Stomach (tissue), 4 donors: ENCODE measurements at regions not wholly inside any gene's neighbourhood (a gene's known extent, or its start where the extent isn't known, plus 50 kb on each side); places are given as distances from the start of the nearest gene placed in this dataset.

Experiments used
- EP300 ChIP-seq: sonication (generic); formaldehyde crosslinking; IDR thresholded peaks from one replicate; pipeline ENCODE4 v1.6.1; 2017; ENCODE audit warnings: antibody characterized with exemption
- POLR2A ChIP-seq, 4 donors: fragments of 450-650 bp; IDR thresholded peaks; one replicate each; pipeline ENCODE4 v1.6.1; 2016; ENCODE audit warnings: antibody characterized with exemption in 4 of 4, control low read depth in 2 of 4, mild to moderate bottlenecking in 1 of 4, moderate library complexity in 1 of 4
- TF ChIP-seq, protein P1 (sequence below), 7 experiments: fragments of 450-650 bp in 4 of 7; fragments of 200-600 bp in 3 of 7; sonication (generic) in 3 of 7; IDR thresholded peaks; one replicate each; pipeline ENCODE4 v1.5.1; 2016 to 2019; ENCODE audit warnings: antibody characterized with exemption in 7 of 7, control low read depth in 2 of 7, mild to moderate bottlenecking in 1 of 7

DNA sequence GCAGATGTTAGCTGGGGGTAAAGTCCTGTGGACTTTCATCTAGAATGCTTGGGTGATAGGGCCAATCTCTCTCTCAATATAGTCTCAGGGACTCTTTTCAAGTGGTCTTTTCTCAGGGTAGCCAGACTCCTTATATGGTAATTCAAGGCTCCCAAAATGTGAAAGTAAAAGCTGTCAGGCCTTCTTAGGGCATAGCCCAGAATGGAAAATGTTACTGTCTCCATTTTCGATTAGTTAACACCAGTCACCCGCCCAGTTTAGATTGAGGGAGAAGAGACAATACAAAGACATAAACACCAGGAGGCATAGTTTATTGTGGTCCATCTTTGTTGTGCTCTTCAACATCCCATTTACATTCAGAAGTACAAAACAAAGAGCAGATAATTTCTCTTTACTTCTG lies 295.8 kb downstream of the EPHA7 start:
- TF ChIP-seq, protein P1, sequence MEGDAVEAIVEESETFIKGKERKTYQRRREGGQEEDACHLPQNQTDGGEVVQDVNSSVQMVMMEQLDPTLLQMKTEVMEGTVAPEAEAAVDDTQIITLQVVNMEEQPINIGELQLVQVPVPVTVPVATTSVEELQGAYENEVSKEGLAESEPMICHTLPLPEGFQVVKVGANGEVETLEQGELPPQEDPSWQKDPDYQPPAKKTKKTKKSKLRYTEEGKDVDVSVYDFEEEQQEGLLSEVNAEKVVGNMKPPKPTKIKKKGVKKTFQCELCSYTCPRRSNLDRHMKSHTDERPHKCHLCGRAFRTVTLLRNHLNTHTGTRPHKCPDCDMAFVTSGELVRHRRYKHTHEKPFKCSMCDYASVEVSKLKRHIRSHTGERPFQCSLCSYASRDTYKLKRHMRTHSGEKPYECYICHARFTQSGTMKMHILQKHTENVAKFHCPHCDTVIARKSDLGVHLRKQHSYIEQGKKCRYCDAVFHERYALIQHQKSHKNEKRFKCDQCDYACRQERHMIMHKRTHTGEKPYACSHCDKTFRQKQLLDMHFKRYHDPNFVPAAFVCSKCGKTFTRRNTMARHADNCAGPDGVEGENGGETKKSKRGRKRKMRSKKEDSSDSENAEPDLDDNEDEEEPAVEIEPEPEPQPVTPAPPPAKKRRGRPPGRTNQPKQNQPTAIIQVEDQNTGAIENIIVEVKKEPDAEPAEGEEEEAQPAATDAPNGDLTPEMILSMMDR (IDR thresholded peaks at IDR 0.05) = no peak
- no peak for TF ChIP-seq POLR2A (IDR thresholded peaks at IDR 0.05)
- no peak for TF ChIP-seq EP300
